Fibroblast of lung (primary cell): ENCODE measurements at regions not wholly inside any gene's neighbourhood (a gene's known extent, or its start where the extent isn't known, plus 50 kb on each side); places are given as distances from the start of the nearest gene placed in this dataset.

Experiments
- DNase-seq, 2 donors: peaks; one replicate each; pipeline versions ENCODE4 v3.0.0 to v3.0.0-alpha.2; 2010; ENCODE audit warnings: low read depth in 2 of 2
- H2AFZ ChIP-seq: 2 replicates; pipeline ENCODE4 v1.5.1; 2012; ENCODE audit warnings: low read length, control low read depth, inconsistent platforms
- H3K27ac ChIP-seq: 2 replicates; pipeline ENCODE4 v1.5.1; 2011; ENCODE audit warnings: low read length, control low read depth; ENCODE audit not compliant: insufficient read depth
- H3K27me3 ChIP-seq: 2 replicates; pipeline ENCODE4 v1.5.1; 2011; ENCODE audit warnings: mild to moderate bottlenecking, low read length; ENCODE audit not compliant: control insufficient read depth, insufficient read depth
- H3K36me3 ChIP-seq: 2 replicates; pipeline ENCODE4 v1.5.1; 2011; ENCODE audit warnings: low read length; ENCODE audit not compliant: control insufficient read depth, insufficient read depth
- H3K4me1 ChIP-seq: 2 replicates; pipeline ENCODE4 v1.5.1; 2011; ENCODE audit warnings: low read length; ENCODE audit not compliant: control insufficient read depth, insufficient read depth; ENCODE audit errors: extremely low read depth
- H3K4me2 ChIP-seq: 2 replicates; pipeline ENCODE4 v1.5.1; 2011; ENCODE audit warnings: low read length, control low read depth; ENCODE audit not compliant: insufficient read depth; ENCODE audit errors: extremely low read depth
- H3K4me3 ChIP-seq, 4 experiments: fragments of 200-600 bp in 1 of 4; sonication (generic) in 1 of 4; replicated peaks in 1 of 4; 2 replicates each; pipeline ENCODE4 v1.5.1; 2011 to 2016; ENCODE audit warnings: low read length in 4 of 4, low read depth in 3 of 4, mild to moderate bottlenecking in 3 of 4, control low read depth in 2 of 4, inconsistent platforms in 1 of 4, mixed read lengths in 1 of 4; ENCODE audit not compliant: insufficient read depth in 1 of 4; ENCODE audit errors: control extremely low read depth in 1 of 4
- H3K79me2 ChIP-seq: 2 replicates; pipeline ENCODE4 v1.5.1; 2012; ENCODE audit warnings: mild to moderate bottlenecking, low read length, inconsistent platforms; ENCODE audit not compliant: control insufficient read depth, insufficient read depth
- H3K9ac ChIP-seq: 2 replicates; pipeline ENCODE4 v1.5.1; 2011; ENCODE audit warnings: mild to moderate bottlenecking, low read length, control low read depth; ENCODE audit not compliant: insufficient read depth
- H3K9me3 ChIP-seq: 2 replicates; pipeline ENCODE4 v1.5.1; 2012; ENCODE audit warnings: low read depth, low read length; ENCODE audit not compliant: control insufficient read depth, insufficient read depth
- H4K20me1 ChIP-seq: 2 replicates; pipeline ENCODE4 v1.5.1; 2011; ENCODE audit warnings: low read length; ENCODE audit not compliant: control insufficient read depth, insufficient read depth; ENCODE audit errors: extremely low read depth
- CTCF ChIP-seq, 2 donors: IDR thresholded peaks in 1 of 2; conservative IDR thresholded peaks in 1 of 2; 1 replicate in 1 of 2; 2 replicates in 1 of 2; pipeline ENCODE4 v1.5.1; 2011 to 2012; ENCODE audit warnings: low read length in 2 of 2, control low read depth in 1 of 2, inconsistent platforms in 1 of 2, low read depth in 1 of 2, mild to moderate bottlenecking in 1 of 2
- EZH2 ChIP-seq: IDR thresholded peaks from 2 replicates; pipeline ENCODE4 v1.5.1; 2012; ENCODE audit warnings: low read length, control low read depth, mild to moderate bottlenecking; ENCODE audit errors: missing control alignments

- no peak for TF ChIP-seq CTCF (conservative IDR thresholded peaks at IDR 0.05 in 1 of 2, IDR thresholded peaks at IDR 0.05 in 1 of 2; ENCODE audit: low read depth in 1 of 2, low read length in 2 of 2)
- no peak for TF ChIP-seq EZH2
These were observed 542.1 kb downstream of the COL11A1 start for GRCh38 chr1:102566182-102566581.

GRCh38 chr1:102562380-102562779 lies 545.9 kb downstream of the COL11A1 start:
- H3K4me1 ChIP-seq: no peaks in the 10 kb centered on the region
- no peaks in the 10 kb centered on the region for H3K27me3 ChIP-seq
- TF ChIP-seq EZH2 (no peak), CTCF (conservative IDR thresholded peaks at IDR 0.05 in 1 of 2, IDR thresholded peaks at IDR 0.05 in 1 of 2; ENCODE audit: low read depth in 1 of 2, low read length in 2 of 2) (no peak)
- H3K79me2 ChIP-seq: no peaks in the 10 kb centered on the region
- no peak for DNase-seq
- no peaks in the 10 kb centered on the region for H3K36me3 ChIP-seq
- H3K27ac ChIP-seq: no peak overlapping the region
- H3K9me3 ChIP-seq: no peaks in the 10 kb centered on the region
- no peak overlapping the region for H3K9ac ChIP-seq
- no peak overlapping the region for H3K4me2 ChIP-seq
- H3K4me3 ChIP-seq: no peak overlapping the region
- no peaks in the 10 kb centered on the region for H4K20me1 ChIP-seq
- no peak overlapping the region for H2AFZ ChIP-seq

More at GRCh38 chr1:102566182-102566581, 542.1 kb downstream of the COL11A1 start:
- Histone ChIP-seq H3K9me3 (no peaks in the 10 kb centered on the region), H3K27me3 (no peaks in the 10 kb centered on the region), H3K36me3 (no peaks in the 10 kb centered on the region), H3K79me2 (no peaks in the 10 kb centered on the region), H4K20me1 (no peaks in the 10 kb centered on the region), H3K27ac (no peak overlapping the region), H2AFZ (no peak overlapping the region), H3K4me3 (no peak overlapping the region), H3K4me2 (no peak overlapping the region), H3K9ac (no peak overlapping the region), H3K4me1 (no peaks in the 10 kb centered on the region)
- no peak for DNase-seq

- Histone ChIP-seq H3K9ac (no peak overlapping the region), H4K20me1 (no peaks in the 10 kb centered on the region), H3K79me2 (no peaks in the 10 kb centered on the region), H3K27ac (no peak overlapping the region), H2AFZ (no peak overlapping the region), H3K4me2 (no peak overlapping the region), H3K4me1 (no peaks in the 10 kb centered on the region), H3K36me3 (no peaks in the 10 kb centered on the region), H3K4me3 (no peak overlapping the region), H3K9me3 (no peaks in the 10 kb centered on the region), H3K27me3 (no peaks in the 10 kb centered on the region)
- TF ChIP-seq CTCF (conservative IDR thresholded peaks at IDR 0.05 in 1 of 2, IDR thresholded peaks at IDR 0.05 in 1 of 2; ENCODE audit: low read depth in 1 of 2, low read length in 2 of 2) (peak; percentile 3 to 17), EZH2 (no peak)
- DNase-seq: peak in 1 of 2 donors; percentile 8
These were observed 554.1 kb upstream of the OLFM3 start for GRCh38 chr1:102550729-102551384.
